Bronchial epithelial cell (primary cell): ENCODE measurements at regions not wholly inside any gene's neighbourhood (a gene's known extent, or its start where the extent isn't known, plus 50 kb on each side); places are given as distances from the start of the nearest gene placed in this dataset.
A peak's percentile ranks its signal among the peaks of the same experiment; 100 is the strongest.

Experiments
- DNase-seq: peaks from one replicate; pipeline ENCODE4 v3.0.0-alpha.2; 2010; ENCODE audit warnings: low read depth
- FAIRE-seq: peaks from 2 replicates; lab custom pipeline; 2011; peaks lifted over from hg19 to GRCh38; lab: Jason Lieb, UNC
- H3K27me3 ChIP-seq: 2 replicates; pipeline ENCODE4 v1.5.1; 2011; ENCODE audit warnings: low read length; ENCODE audit not compliant: control insufficient read depth, insufficient read depth
- H3K36me3 ChIP-seq: 2 replicates; pipeline ENCODE4 v1.5.1; 2011; ENCODE audit warnings: low read length; ENCODE audit not compliant: control insufficient read depth, insufficient read depth
- H3K4me3 ChIP-seq: 2 replicates; pipeline ENCODE4 v1.5.1; 2011; ENCODE audit warnings: mild to moderate bottlenecking, low read depth, low read length, control low read depth
- TF ChIP-seq, protein P1 (sequence below): IDR thresholded peaks from 2 replicates; pipeline ENCODE4 v1.5.1; 2011; ENCODE audit warnings: mild to moderate bottlenecking, moderate library complexity, low read length, control low read depth, inconsistent platforms; ENCODE audit not compliant: insufficient read depth, severe bottlenecking

DNA sequence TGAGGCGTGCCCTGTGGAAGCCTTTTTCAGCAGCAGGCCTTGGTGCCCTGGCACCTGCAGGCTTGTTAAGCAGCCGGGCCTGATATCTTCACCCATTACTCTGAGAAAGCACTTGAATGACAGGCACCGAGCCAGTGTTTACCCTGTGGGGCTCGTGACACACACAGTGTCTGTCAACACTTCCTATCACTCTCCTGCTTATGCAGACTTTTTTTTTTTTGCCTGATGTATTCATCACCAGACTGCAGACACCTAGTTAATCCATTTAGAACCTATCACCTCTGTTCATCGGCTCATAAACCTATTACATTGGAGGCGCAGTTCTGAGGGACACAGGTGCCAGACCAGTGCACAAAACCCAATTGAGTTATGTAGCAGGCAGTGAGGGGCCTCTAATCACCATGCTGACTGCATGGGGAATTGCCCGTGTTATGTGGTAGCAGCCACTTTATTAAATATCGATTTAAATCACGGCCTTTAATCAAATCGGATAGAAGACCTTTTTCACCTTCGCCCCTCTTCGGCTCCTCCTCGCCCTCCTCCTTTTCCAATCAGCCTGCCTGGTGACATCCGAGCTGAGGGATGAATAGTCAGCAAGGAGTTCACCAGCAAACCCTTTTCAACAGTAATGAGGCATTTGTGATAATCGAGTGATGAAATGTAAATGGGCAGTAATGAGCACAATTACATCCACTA, 962.9 kb upstream of the SLC35B3 start:
- no peak for FAIRE-seq
- H3K36me3 ChIP-seq, result no peaks in the 10 kb centered on the region
- H3K4me3 ChIP-seq, result no peak overlapping the region
- TF ChIP-seq, protein P1, sequence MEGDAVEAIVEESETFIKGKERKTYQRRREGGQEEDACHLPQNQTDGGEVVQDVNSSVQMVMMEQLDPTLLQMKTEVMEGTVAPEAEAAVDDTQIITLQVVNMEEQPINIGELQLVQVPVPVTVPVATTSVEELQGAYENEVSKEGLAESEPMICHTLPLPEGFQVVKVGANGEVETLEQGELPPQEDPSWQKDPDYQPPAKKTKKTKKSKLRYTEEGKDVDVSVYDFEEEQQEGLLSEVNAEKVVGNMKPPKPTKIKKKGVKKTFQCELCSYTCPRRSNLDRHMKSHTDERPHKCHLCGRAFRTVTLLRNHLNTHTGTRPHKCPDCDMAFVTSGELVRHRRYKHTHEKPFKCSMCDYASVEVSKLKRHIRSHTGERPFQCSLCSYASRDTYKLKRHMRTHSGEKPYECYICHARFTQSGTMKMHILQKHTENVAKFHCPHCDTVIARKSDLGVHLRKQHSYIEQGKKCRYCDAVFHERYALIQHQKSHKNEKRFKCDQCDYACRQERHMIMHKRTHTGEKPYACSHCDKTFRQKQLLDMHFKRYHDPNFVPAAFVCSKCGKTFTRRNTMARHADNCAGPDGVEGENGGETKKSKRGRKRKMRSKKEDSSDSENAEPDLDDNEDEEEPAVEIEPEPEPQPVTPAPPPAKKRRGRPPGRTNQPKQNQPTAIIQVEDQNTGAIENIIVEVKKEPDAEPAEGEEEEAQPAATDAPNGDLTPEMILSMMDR, result no peak
- no peaks in the 10 kb centered on the region for H3K27me3 ChIP-seq
- peak; percentile 93 for DNase-seq

DNA sequence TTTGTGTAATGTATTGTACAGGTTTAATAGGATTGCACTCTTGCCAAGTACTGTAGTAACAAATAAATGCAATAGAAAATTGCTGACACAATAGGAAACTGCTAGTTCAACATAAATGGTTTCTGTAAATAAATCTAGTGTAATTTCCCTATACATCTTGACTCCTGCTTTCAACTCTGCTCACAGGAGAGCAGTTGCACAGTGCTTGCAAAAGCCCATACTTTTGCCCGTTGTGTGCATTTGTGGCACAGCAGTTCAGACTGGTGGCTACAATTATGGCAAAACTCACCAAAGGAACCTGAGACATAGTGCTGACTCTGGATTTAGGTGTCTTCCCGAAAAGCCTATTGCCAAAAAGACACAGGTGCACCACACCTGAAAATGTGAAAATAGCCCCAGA, 953.3 kb upstream of the SLC35B3 start:
- Histone ChIP-seq H3K27me3 (no peaks in the 10 kb centered on the region), H3K36me3 (no peaks in the 10 kb centered on the region), H3K4me3 (no peak overlapping the region)
- DNase-seq, result no peak
- no peak for FAIRE-seq
- TF ChIP-seq, protein P1, result no peak

DNA sequence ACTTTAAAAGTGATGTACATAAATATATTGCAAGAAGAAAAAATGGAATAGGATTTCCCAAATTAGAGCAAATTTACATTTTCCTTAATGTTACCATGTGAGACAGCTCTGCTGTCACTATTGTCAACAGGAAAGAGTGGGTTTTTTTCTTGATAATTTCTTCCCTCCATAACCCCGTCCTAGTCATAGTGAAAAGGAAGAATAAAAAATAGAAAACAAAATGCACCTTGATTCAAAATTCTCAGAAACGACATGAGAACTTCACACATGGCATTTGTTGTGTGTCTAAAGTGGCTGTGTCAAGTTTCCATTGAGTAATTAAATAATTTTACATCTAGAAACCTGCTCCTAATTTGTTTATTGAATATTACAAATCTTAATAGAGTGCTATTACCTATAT, 945.2 kb upstream of the SLC35B3 start:
- H3K36me3 ChIP-seq, result no peaks in the 10 kb centered on the region
- TF ChIP-seq, protein P1, result no peak
- FAIRE-seq (no peak), DNase-seq (no peak)
- H3K4me3 ChIP-seq, result no peak overlapping the region
- no peaks in the 10 kb centered on the region for H3K27me3 ChIP-seq

DNA sequence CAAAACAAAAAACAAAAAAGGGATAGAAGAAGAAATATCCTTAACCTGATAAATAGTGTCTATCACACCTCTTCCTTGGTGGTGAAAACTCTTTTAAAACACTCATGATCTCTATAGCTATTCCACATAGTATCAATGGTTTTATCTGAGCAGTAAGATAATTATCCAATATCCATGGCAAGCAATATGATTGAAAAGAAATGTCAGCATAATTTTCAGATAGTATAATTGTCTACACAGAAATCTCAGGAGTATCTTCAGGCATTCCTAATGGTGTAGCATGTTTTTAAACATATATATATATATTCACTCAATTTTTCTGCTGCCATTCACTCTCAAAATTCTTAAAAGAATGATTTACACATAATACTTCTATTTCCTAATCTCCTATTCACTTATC, 938.0 kb upstream of the SLC35B3 start:
- FAIRE-seq (no peak), DNase-seq (no peak)
- no peak overlapping the region for H3K4me3 ChIP-seq
- no peaks in the 10 kb centered on the region for H3K27me3 ChIP-seq
- TF ChIP-seq, protein P1, result no peak
- H3K36me3 ChIP-seq, result no peaks in the 10 kb centered on the region

DNA sequence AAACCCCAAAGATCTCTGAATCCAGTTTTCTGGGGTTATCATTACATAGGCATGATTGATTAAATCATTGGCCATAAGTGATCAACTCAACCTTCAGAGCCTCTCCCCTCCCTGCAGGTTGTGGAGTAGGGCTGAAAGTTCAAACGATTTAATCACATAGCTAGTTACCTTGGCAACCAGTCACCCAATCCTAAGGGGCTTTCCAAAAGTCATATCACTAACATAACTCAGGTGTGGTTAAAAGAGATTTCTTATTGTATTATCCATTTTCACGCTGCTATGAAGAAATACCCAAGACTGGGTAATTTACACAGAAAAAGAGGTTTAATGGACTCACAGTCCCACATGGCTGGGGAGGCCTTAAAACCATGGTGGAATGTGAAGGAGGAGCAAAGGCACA, 935.1 kb upstream of the SLC35B3 start:
- TF ChIP-seq, protein P1, result no peak

DNA sequence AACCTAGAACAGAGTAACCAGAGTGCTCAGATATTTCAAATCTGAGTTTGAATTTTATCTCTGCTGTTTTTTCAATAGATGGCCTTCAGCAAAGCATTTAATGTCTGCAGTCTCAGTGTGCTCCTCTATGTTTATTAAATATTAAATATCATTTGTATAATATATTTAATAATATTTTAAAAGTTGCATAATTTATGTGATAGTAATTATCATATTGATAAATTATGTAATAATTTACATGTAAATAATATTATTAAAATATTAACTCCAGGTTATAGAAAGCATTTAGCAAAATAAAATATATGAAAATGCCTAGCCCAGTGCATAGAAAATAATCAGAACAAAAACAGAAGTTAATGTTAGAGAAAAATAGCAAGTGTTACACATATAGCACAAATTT, 930.0 kb upstream of the SLC35B3 start:
- no peak for FAIRE-seq
- H3K4me3 ChIP-seq, result no peak overlapping the region
- no peak for DNase-seq
- H3K36me3 ChIP-seq, result no peaks in the 10 kb centered on the region
- no peaks in the 10 kb centered on the region for H3K27me3 ChIP-seq
- TF ChIP-seq, protein P1, result no peak

More for the DNA sequence above, 935.1 kb upstream of the SLC35B3 start:
- no peaks in the 10 kb centered on the region for H3K36me3 ChIP-seq
- no peaks in the 10 kb centered on the region for H3K27me3 ChIP-seq
- FAIRE-seq (no peak), DNase-seq (no peak)
- H3K4me3 ChIP-seq, result no peak overlapping the region
